IMR-90 (cell line): ENCODE measurements at regions not wholly inside any gene's neighbourhood (a gene's known extent, or its start where the extent isn't known, plus 50 kb on each side); places are given as distances from the start of the nearest gene placed in this dataset.

Experiments used
- ATAC-seq: fragments of 200-7000 bp; cut with Tn5 transposase; 2 replicates; pipeline ENCODE4 v1.9.1; 2020; ENCODE audit warnings: low read depth, mild to moderate bottlenecking, moderate library complexity
- BruUV-seq: library from RNA; stranded (reverse); fragments of 400-500 nt; replicated peaks from 2 replicates; lab custom pipeline; 2021; lab: Mats Ljungman, UMichigan
- CTCF ChIA-PET: fragments of 300-600 bp; formaldehyde crosslinking; extraction: SDS; loops from one replicate; lab custom pipeline; 2021; ENCODE audit warnings: antibody characterized with exemption; lab: Yijun Ruan, JAX
- POLR2A ChIA-PET: fragments of 300-600 bp; sonication (Branson Sonifier 250); formaldehyde crosslinking; loops from one replicate; lab custom pipeline; 2022; ENCODE audit warnings: antibody characterized with exemption; ENCODE audit not compliant: unreplicated experiment; lab: Charles Lee
- DNase-seq: peaks from one replicate; pipeline ENCODE4 v3.0.0; 2013
- H2AFZ ChIP-seq: replicated peaks from 2 replicates; pipeline ENCODE3; 2013; ENCODE audit warnings: low read length, mild to moderate bottlenecking; ENCODE audit not compliant: poor library complexity
- H2AK5ac ChIP-seq: 2 replicates; pipeline ENCODE4 v1.6.1; 2013; ENCODE audit warnings: low read depth, low read length, inconsistent platforms
- H2AK9ac ChIP-seq: replicated peaks from 2 replicates; pipeline ENCODE3; 2013; ENCODE audit warnings: mild to moderate bottlenecking, low read depth, low read length, moderate library complexity; ENCODE audit not compliant: poor library complexity
- H2BK120ac ChIP-seq: 2 replicates; pipeline ENCODE4 v1.6.1; 2013; ENCODE audit warnings: low read depth, low read length, inconsistent platforms
- H2BK15ac ChIP-seq: 3 replicates; pipeline ENCODE4 v1.6.1; 2013; ENCODE audit warnings: low read depth, low read length, inconsistent platforms
- H2BK20ac ChIP-seq: 2 replicates; pipeline ENCODE4 v1.6.1; 2013; ENCODE audit warnings: low read depth, mild to moderate bottlenecking, inconsistent platforms, low read length, moderate library complexity
- H2BK5ac ChIP-seq: 2 replicates; pipeline ENCODE4 v1.6.1; 2013; ENCODE audit warnings: mild to moderate bottlenecking, low read depth, low read length, inconsistent platforms; ENCODE audit not compliant: poor library complexity, severe bottlenecking
- H3K14ac ChIP-seq: replicated peaks from 2 replicates; pipeline ENCODE4 v1.6.1; 2013; ENCODE audit warnings: low read depth, low read length, inconsistent platforms
- H3K18ac ChIP-seq: 2 replicates; pipeline ENCODE4 v1.6.1; 2013; ENCODE audit warnings: low read depth, low read length, control low read depth
- H3K23ac ChIP-seq: 2 replicates; pipeline ENCODE4 v1.6.1; 2013; ENCODE audit warnings: low read depth, low read length, inconsistent platforms
- H3K27ac ChIP-seq: 2 replicates; pipeline ENCODE4 v1.5.1; 2013; ENCODE audit warnings: mild to moderate bottlenecking, control low read depth, low read length; ENCODE audit not compliant: insufficient read depth
- H3K27me3 ChIP-seq: 2 replicates; pipeline ENCODE4 v1.6.1; 2013; ENCODE audit warnings: low read length; ENCODE audit not compliant: control insufficient read depth, insufficient read depth
- H3K36me3 ChIP-seq: 2 replicates; pipeline ENCODE4 v1.6.1; 2013; ENCODE audit warnings: low read length, mixed read lengths; ENCODE audit not compliant: control insufficient read depth, insufficient read depth
- H3K4ac ChIP-seq: 2 replicates; pipeline ENCODE4 v1.6.1; 2013; ENCODE audit warnings: low read depth, low read length, inconsistent platforms
- H3K4me1 ChIP-seq: 2 replicates; pipeline ENCODE4 v1.6.1; 2013; ENCODE audit warnings: low read length, mixed read lengths; ENCODE audit not compliant: control insufficient read depth, insufficient read depth
- H3K4me2 ChIP-seq: 2 replicates; pipeline ENCODE4 v1.6.1; 2013; ENCODE audit warnings: low read depth, mild to moderate bottlenecking, control low read depth, low read length, moderate library complexity
- H3K4me3 ChIP-seq: 2 replicates; pipeline ENCODE4 v1.5.1; 2013; ENCODE audit warnings: low read depth, mild to moderate bottlenecking, control low read depth, low read length, moderate library complexity; ENCODE audit not compliant: insufficient read depth
- H3K56ac ChIP-seq: 2 replicates; pipeline ENCODE4 v1.6.1; 2013; ENCODE audit warnings: low read length, inconsistent platforms; ENCODE audit not compliant: insufficient read depth; ENCODE audit errors: extremely low read depth
- H3K79me1 ChIP-seq, 2 experiments: 2 replicates each; pipeline ENCODE4 v1.6.1; 2013; ENCODE audit warnings: low read length in 2 of 2, inconsistent platforms in 1 of 2, low read depth in 1 of 2
- H3K9ac ChIP-seq: 2 replicates; pipeline ENCODE4 v1.6.1; 2013; ENCODE audit warnings: low read depth, low read length, control low read depth
- H3K9me1 ChIP-seq: 2 replicates; pipeline ENCODE4 v1.6.1; 2013; ENCODE audit warnings: low read length, inconsistent platforms; ENCODE audit not compliant: insufficient read depth
- H3K9me3 ChIP-seq: 2 replicates; pipeline ENCODE4 v1.6.1; 2013; ENCODE audit warnings: low read length; ENCODE audit not compliant: control insufficient read depth, insufficient read depth
- H4K20me1 ChIP-seq: 2 replicates; pipeline ENCODE4 v1.6.1; 2013; ENCODE audit warnings: low read length, inconsistent platforms; ENCODE audit not compliant: insufficient read depth
- H4K5ac ChIP-seq: 2 replicates; pipeline ENCODE4 v1.6.1; 2013; ENCODE audit warnings: mild to moderate bottlenecking, low read depth, low read length, control low read depth
- H4K8ac ChIP-seq, 2 experiments: 2 replicates each; pipeline ENCODE4 v1.6.1; 2013; ENCODE audit warnings: low read depth in 2 of 2, low read length in 2 of 2, control low read depth in 1 of 2, inconsistent platforms in 1 of 2
- H4K91ac ChIP-seq: 2 replicates; pipeline ENCODE4 v1.6.1; 2013; ENCODE audit warnings: low read depth, low read length, inconsistent platforms; ENCODE audit not compliant: insufficient read depth
- BHLHE40 ChIP-seq: fragments of 150-350 bp; IDR thresholded peaks from 2 replicates; pipeline ENCODE4 v1.6.1; 2016; ENCODE audit warnings: mild to moderate bottlenecking, low read depth, low read length
- CEBPB ChIP-seq: IDR thresholded peaks from 2 replicates; pipeline ENCODE4 v1.6.1; 2012; ENCODE audit warnings: low read depth, low read length, improper control_type of control experiment
- CHD1 ChIP-seq: IDR thresholded peaks from 2 replicates; pipeline ENCODE4 v1.6.1; 2012; ENCODE audit warnings: low read depth, low read length, improper control_type of control experiment
- CTCF ChIP-seq: conservative IDR thresholded peaks from 2 replicates; pipeline ENCODE4 v1.5.1; 2012; ENCODE audit warnings: mild to moderate bottlenecking, low read depth, low read length, improper control_type of control experiment
- ELK1 ChIP-seq: fragments of 150-350 bp; IDR thresholded peaks from 2 replicates; pipeline ENCODE4 v1.6.1; 2016; ENCODE audit warnings: low read depth, mild to moderate bottlenecking, low read length, moderate library complexity, borderline replicate concordance
- FOS ChIP-seq: fragments of 150-350 bp; IDR thresholded peaks from 2 replicates; pipeline ENCODE4 v1.6.1; 2016; ENCODE audit warnings: low read depth, low read length
- MAFK ChIP-seq: IDR thresholded peaks from 2 replicates; pipeline ENCODE4 v1.6.1; 2012; ENCODE audit warnings: low read depth, low read length, improper control_type of control experiment
- MAZ ChIP-seq: IDR thresholded peaks from 2 replicates; pipeline ENCODE4 v1.6.1; 2012; ENCODE audit warnings: low read depth, mild to moderate bottlenecking, low read length, improper control_type of control experiment, moderate library complexity, borderline replicate concordance
- MXI1 ChIP-seq: IDR thresholded peaks from 2 replicates; pipeline ENCODE4 v1.6.1; 2012; ENCODE audit warnings: low read depth, mild to moderate bottlenecking, low read length, moderate library complexity, borderline replicate concordance
- NFE2L2 ChIP-seq: fragments of 150-350 bp; IDR thresholded peaks from 2 replicates; pipeline ENCODE4 v1.6.1; 2016; ENCODE audit warnings: low read depth, mild to moderate bottlenecking, low read length
- POLR2A ChIP-seq: IDR thresholded peaks from 2 replicates; pipeline ENCODE4 v1.6.1; 2012; ENCODE audit warnings: mild to moderate bottlenecking, low read depth, low read length
- RAD21 ChIP-seq: IDR thresholded peaks from 2 replicates; pipeline ENCODE4 v1.6.1; 2012; ENCODE audit warnings: low read length, improper control_type of control experiment
- RCOR1 ChIP-seq: IDR thresholded peaks from 2 replicates; pipeline ENCODE4 v1.6.1; 2012; ENCODE audit warnings: mild to moderate bottlenecking, low read length, improper control_type of control experiment; ENCODE audit not compliant: insufficient replicate concordance
- RFX5 ChIP-seq: IDR thresholded peaks from 2 replicates; pipeline ENCODE4 v1.8.0; 2012; ENCODE audit warnings: low read depth, mild to moderate bottlenecking, low read length, moderate library complexity
- SMC3 ChIP-seq: fragments of 150-350 bp; IDR thresholded peaks from 2 replicates; pipeline ENCODE4 v1.6.1; 2016; ENCODE audit warnings: low read depth, mild to moderate bottlenecking, antibody characterized with exemption, low read length, moderate library complexity
- USF2 ChIP-seq: fragments of 150-350 bp; IDR thresholded peaks from 2 replicates; pipeline ENCODE4 v1.6.1; 2017; ENCODE audit warnings: mild to moderate bottlenecking, antibody characterized with exemption, low read length, low read depth
- WGBS, 2 experiments: methylation state at CpG; one replicate each; pipeline versions ENCODE4 v1.1.5 to v1.1.7; 2013; ENCODE audit warnings: missing lambda C conversion rate in 2 of 2; ENCODE audit not compliant: insufficient read length in 1 of 2; ENCODE audit errors: extremely low coverage in 2 of 2; 5-methylcytosine and 5-hydroxymethylcytosine counted together
- dilution Hi-C: fragments of 300-500 bp; cut with HindIII; formaldehyde crosslinking; loops from one replicate; pipeline ENCODE4 v1.14.3; 2018; ENCODE audit warnings: low sequenced_read_pairs; ENCODE audit not compliant: unreplicated experiment
- in situ Hi-C: fragments of 300-500 bp; cut with MboI; formaldehyde crosslinking; loops from 3 replicates; pipeline ENCODE4 v1.14.3; 2019; ENCODE audit warnings: low sequenced_read_pairs, inconsistent platforms, mixed read lengths
- intact Hi-C: fragments of 100-400 bp; cut with micrococcal nuclease; formaldehyde crosslinking; loops from 2 replicates; pipeline ENCODE4 v1.10.0; 2022

- Histone ChIP-seq H2BK15ac (no peak overlapping the region), H3K9me1 (no peaks in the 10 kb centered on the region), H3K9ac (no peak overlapping the region), H2BK120ac (no peak overlapping the region), H3K4me1 (no peaks in the 10 kb centered on the region), H3K4ac (no peak overlapping the region), H3K36me3 (no peaks in the 10 kb centered on the region), H2BK20ac (no peak overlapping the region), H3K23ac (no peak overlapping the region), H3K18ac (no peak overlapping the region), H3K14ac (no peak overlapping the region), H3K79me1 (no peaks in the 10 kb centered on the region), H3K56ac (no peak overlapping the region), H2AK5ac (no peak overlapping the region), H2BK5ac (no peak overlapping the region), H3K27me3 (no peaks in the 10 kb centered on the region), H3K9me3 (no peaks in the 10 kb centered on the region), H3K27ac (no peak overlapping the region), H2AK9ac (no peak overlapping the region), H4K5ac (no peak overlapping the region), H4K91ac (no peak overlapping the region), H3K4me3 (no peak overlapping the region), H3K4me2 (no peak overlapping the region), H2AFZ (no peak overlapping the region), H4K8ac (no peak overlapping the region), H4K20me1 (no peaks in the 10 kb centered on the region)
- in situ Hi-C loops (no loop called here), dilution Hi-C loops (no loop called here), intact Hi-C loops (no loop called here)
- DNase-seq, result no peak
- no peak for TF ChIP-seq CHD1
- no peak for TF ChIP-seq FOS
- TF ChIP-seq CEBPB, result no peak
- no peak for TF ChIP-seq RAD21
- no peak for TF ChIP-seq NFE2L2
- no peak for TF ChIP-seq USF2
- no peak for TF ChIP-seq RCOR1
- no peak for TF ChIP-seq CTCF
- TF ChIP-seq RFX5, result no peak
- TF ChIP-seq BHLHE40, result no peak
- no peak for TF ChIP-seq SMC3
- no peak for TF ChIP-seq ELK1
- no peak for TF ChIP-seq POLR2A
- TF ChIP-seq MAZ, result no peak
- no peak for TF ChIP-seq MAFK
- no peak for TF ChIP-seq MXI1
- BruUV-seq, result no TSS peak
- CTCF ChIA-PET, result no interaction called here
- no CpG with 5 or more reads among the region's 3 CpGs for WGBS, 2 experiments
- POLR2A ChIA-PET, result no interaction called here
- ATAC-seq, result no peak
These were observed 455.8 kb upstream of the DAB1 start for GRCh38 chr1:57879700-57880099.
